Stimulated activated CD4-positive, alpha-beta T cell treated with anti-CD3 and anti-CD28 coated beads, Interleukin-1b, Interleukin-23, amount 100 ng/mL, for 48 hours (primary cell): ENCODE measurements at regions not wholly inside any gene's neighbourhood (a gene's known extent, or its start where the extent isn't known, plus 50 kb on each side); places are given as distances from the start of the nearest gene placed in this dataset.
"Not testable (repeated sequence)": the region's sequence is repeated elsewhere in the genome, so short reads cannot be mapped to it uniquely, and the experiment has no call there.

Source experiments
- DNase-seq: peaks from one replicate; pipeline ENCODE4 v3.0.0-alpha.2; 2020

DNA sequence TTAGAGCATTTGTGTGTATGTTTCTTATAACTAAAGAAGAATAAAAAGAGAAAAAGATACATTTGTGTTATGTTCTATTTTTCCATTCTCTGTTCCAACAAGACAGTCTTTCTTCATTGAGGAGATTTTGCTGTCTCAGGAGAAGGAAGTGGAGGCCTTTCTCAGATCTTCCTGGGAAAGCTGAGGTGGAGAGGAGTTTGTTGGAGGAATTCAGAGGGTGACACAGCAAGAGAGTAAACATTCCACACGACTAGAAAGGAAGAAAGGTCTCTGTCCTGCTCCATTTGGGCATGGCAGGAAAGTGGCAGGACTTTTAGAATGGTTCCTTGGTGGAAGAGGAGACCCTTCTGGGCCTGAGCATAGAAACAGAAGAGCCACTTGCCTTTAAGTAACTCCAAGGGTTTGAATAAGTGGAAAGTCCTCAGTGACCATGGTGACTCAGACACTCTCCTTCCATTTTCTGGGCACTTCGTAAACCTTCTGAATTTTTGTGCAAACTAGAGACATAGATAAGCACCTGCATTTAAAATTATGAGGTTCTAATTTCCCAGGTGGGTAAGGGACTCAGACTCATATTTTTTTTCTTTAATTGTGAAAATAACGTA, 52.3 kb upstream of the COL5A2 start:
- no peak for DNase-seq

DNA sequence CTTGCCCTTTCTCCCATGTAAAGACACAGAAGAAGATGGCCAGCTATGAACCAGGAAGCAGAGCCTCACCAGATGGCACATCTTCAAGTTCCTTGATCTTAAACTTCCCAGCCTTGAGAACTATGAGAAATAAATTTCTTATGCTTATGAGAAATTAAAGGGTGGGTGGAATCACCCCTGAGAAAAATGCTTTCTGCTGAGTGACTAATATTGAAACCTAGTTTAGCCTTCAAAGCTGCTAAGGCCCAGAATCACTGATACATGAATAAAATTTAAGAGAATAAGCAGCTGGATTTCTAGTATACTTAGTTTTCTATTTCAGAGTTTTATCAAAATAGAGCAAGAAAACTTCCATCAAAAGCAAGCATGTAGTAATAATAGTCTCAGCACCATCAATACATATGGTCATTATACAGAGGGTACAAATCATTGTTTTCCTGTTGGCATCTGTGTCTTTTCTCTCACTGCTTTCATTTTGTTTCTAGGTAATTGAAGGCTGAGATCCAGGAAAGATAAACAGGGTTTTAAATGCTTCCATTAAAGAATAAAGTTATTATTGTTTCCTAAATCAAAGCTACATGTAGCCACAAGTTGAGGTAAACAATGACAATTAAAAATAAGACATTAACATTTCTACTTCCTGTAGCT, 53.3 kb upstream of the COL5A2 start:
- DNase-seq, result no peak

DNA sequence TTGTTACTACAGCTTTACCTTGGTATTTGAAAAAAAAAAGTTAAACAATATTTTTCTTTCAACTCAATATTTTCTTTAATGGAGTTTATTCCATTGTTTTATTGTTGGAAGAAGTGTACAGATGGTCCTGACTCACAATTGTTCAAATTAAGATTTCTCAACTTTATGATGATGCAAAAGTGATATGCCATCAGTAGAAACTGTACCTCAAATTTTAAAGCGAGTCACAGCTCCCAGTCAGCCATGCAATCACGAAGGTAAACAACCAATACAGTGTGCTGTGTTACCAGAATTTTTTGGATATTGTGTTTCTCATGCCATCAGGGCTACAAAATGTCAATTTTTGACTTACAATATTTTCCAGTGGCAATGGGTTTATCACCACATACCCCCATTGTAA, 54.0 kb upstream of the COL5A2 start:
- DNase-seq, result no peak

DNA sequence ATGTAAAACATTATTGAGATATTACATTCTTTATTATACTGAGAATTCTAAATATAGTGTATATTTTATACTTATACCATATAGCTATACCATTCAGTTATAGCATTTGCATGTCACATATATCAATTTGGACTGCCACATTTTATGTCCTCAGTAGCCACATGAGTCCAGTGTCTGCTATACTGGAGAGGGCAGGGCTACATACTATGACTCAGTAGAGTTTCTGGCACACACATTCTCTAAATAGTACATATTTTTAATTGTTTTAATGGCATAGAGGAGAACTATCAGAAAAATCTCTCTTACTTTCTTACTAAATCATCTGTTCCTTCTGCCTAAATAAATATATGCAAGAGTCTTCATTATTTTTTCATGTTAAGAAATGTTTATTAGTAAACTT, 55.4 kb upstream of the COL5A2 start:
- DNase-seq, result no peak

DNA sequence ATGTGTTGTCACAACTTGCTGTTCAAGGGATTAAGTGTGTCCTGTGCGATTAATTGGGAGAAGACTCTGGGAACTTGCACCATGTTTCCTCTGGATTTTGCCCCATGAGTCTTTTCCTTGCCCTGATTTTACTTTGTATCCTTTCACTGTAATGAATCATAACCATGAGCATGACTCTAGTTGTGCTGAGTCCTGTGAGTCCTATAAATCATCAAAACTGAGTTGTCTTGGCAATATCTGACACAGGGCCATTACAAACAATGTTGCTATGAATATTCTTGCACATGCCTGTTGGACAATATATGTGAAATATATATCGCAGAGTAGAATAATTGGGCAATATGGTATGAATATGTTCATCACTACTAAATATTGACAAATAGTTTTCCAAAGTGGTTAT, 56.5 kb upstream of the COL5A2 start:
- no peak for DNase-seq

DNA sequence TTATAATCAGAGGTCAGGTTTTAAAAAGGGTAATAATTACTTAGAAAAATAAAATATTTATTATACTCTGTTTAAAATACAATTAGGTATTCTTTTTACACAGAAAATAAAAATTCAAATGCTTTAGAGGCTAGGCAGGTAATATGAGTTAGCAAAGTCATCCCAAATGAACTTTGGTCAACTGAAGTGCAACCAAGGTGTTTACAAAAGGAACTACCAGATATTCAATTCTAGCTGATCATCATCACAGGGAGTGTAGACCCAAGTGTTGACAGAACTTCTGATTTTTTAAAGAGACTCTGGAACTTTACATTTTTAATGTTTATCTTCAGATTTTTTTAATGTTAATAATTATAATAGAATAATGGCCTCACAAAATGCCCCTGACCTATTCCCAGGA, 59.3 kb upstream of the COL5A2 start:
- DNase-seq, result no peak

DNA sequence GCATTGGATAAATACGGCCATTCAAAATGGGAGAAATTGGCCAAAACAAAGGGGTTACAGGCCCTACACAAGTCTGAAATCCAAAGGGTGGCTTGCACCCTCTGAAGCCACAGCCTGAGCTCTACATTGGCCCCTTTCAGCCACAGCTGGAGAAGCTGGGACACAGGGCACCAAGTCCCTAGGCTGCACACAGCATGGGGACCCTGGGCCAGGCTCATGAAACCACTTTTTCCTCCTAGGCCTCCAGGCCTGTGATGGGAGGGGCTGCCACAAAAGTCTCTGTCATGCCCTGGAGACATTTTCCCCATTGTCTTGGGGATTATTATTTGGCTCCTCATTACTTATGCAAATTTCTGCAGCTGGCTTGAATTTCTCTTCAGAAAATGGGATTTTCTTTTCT, 64.3 kb upstream of the COL5A2 start:
- not testable (repeated sequence) for DNase-seq

DNA sequence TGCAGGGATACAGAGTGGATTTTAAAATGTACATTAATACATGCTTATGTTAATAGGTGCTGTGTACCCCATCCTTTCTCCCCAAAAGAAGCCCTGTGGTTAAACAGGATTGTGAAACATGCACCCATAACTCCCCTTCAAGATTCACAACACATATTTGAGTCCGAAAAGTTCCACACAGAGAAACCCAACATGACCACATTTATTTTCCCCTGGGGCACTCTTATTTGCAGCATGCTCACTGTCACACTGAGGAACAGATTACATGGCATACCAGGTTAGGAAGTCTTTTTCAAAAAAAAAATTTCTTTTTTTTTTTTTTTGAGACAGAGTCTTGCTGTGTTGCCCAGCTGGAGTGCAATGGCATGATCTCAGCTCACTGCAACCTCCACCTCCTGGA, 67.7 kb upstream of the COL5A2 start:
- DNase-seq, result no peak

DNA sequence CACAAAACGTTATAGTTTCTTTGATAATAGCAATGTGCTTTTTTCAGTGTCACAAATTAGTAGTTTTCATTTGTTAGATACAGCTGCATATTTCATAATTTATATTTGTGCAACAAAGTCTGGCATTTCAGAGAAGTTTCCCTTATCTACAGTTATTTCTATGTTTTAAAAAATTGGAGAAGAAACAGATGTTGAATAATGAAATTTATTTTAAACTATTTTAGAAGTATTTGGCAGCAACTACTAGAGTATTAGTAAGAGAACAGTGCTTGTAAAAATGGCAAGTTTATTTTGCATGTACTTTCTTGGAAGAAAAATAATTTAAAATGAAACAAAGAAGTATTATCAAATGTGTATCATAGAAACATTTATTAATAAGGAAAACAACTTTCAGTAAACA, 68.6 kb upstream of the COL5A2 start:
- DNase-seq, result no peak

DNA sequence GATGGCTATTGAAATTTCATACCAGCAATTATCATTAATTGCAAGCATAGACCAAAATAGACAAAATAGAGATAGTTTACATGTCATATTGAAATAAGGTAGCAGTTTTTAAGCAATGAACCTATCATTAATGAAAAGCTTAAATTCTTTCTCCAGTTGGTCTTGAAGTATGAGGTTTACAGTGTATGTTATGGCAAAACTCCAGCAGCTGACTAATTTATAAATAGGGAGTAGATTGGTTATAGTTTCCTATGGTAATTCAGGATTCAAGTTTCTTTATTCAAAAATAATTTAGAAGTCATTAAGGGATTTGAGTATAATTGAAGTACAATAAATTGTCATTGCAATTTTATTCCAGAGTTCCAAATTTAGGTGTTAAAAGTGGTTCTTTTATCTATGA, 69.6 kb upstream of the COL5A2 start:
- no peak for DNase-seq

DNA sequence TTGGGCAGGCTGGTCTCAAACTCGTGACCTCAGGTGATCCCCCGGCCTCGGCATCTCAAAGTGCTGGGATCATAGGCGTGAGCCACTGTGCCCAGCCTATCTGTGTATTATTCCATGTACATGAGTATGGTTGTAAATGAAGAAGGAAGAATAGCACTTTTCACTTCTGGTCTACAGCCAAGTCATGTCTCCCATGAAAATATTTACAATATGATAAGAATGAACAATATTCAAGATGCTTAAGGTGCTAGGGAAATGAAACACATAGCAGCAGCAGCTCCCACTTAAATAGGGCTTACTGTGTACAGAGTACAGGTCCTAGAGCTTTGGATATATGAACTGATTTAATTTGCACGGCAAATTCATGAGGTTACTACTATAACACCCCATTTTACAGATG, 70.3 kb upstream of the COL5A2 start:
- DNase-seq, result no peak

DNA sequence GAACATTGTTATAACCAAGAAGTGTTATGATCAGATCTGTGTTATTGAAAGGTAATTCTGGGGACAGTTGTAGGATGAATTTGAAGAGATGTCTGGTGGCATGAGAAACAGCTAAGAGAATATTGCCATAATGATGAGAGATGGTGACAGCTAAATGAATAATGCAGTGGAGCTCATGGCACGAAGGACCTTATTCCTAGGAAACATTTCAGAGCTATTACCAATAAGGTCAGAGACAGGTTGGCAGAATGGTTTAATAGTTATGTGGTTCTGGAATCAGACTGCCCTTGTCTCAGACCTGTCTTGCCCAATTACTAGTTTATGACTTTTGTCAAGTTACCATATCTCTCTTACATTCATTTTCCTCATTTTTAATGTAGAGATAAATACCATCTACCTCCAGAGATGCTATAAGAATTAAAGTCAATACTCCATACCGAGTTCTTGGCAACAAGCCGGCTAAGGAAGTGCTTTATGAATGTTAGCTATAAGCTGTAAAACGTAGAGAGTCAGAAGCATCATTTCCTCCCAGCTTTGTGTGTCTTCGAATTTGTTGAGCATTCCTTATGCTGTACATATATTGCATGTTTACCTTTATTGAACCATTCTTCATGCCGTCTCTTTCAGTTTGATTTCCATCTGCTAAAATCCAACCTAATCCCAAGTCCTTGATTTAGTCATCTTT, 73.6 kb upstream of the COL5A2 start:
- no peak for DNase-seq

DNA sequence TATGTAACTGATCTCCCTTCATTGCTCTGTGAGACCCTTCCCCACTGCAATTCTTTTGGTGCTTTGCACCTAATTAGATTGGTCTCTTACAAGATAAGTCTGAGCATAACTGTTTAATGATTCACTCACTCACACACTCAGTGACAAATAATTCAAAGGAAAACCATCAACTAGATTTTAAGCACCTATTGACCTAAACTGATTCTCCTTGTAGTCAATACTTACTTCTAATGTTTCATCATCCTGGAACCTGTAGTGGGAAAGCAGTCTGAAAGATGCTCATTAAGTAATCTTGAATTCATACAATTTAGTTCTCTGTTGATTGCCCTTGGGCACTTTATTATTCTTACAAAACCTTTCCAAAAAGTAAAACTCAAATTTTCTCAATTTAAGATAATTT, 74.3 kb upstream of the COL5A2 start:
- no peak for DNase-seq

DNA sequence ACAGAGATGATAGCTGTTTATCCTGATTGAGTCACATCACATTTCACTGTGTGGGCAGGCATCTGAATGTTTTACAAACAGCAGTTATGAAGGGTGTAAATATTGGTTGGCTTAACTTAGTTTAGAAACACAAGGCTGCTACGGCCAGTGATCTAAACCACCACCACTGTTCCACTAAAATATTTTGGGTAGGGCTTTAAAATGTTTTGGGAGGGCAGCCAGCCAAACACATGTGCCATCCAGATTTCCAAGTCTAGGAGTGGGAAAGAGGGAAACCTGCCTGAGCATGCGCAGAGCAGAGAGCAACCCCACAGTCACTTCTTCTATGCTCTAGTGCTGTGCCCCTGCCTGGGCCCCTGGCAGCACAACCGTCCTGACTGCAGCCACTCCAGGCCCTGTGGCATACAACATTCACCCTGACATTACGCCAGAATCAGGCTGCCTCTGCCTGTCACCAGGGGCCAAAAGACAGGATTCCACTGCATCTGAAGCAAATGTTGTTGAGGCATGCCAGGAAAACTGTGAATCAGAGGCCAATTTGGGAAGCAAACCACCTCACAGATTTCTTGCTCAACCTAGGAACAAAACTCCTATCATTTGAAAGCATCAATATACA, 74.8 kb upstream of the COL5A2 start:
- DNase-seq, result no peak

DNA sequence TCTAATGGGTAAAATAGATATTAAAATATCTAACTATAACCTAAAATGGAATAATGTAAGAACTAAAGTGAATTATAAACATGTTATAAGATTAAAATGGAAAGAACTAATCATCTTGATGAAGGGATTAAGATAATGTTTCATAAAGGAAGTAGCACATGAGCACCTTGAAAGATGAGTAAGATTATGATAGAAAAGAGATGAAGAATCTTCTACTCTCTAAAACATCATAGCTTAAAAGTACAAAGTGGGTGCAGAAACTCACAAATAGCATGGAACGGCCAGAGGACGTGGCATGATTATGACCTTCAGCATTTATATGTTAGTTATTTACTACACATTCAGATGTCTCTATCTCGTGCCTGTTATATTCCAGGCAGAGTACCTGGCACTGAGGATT, 76.2 kb upstream of the COL5A2 start:
- peak; percentile 6 for DNase-seq

DNA sequence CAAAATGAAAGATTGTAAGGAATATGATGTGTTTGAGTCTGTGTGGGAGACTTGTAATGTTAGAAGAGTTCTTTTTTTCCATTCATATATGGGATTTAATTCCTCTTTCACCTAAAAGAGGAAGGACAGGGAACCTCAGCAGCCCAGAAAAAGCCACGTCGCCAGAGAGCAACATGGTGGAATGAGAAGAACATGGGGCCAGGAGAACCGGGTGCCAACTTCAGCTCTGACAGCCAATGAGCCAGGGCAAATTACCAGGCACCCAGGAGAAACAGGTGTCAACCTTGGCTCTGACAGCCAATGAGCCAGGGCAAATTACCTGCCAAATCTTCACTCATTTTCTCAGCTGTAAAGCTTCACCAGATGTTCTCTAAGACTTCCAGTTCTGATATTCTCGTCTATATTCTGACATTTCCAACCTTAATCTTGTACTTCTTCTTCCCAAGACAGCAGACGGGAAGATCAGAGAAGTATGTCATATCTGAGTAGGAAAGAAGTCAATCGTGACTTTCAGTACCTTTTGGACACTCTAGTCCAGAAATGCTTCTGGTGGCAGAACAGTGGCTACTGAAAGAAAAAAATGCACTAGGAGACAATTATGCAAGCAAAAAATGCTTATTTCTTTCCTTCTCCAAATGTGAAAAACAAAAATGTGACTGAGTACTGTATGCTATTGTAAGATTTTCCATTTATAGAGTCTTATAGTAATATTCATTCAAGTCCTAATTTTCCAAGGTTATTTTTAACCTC, 79.2 kb upstream of the COL5A2 start:
- DNase-seq, result no peak

DNA sequence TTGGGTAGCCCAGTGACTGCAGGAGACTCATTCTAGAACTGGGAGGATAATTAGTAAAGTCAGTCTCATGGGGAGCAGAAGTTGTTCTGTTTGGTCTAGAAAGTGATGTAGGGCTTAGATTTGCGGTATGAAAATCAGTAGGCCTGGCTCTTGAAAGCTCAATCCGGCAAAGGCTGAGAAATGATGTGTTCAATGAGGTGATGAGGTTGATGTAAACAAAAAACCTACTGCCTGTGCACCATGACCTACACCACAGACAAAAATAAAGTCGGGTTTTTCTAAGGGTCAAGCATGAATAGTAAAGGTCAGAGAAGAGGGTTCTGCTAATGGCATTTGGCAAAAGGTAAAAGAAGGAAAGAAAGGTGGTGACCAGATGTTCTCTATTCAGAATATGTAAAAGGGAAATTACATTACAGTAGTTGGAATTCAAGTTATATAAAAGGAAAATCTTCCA, 80.8 kb upstream of the COL5A2 start:
- DNase-seq, result no peak

DNA sequence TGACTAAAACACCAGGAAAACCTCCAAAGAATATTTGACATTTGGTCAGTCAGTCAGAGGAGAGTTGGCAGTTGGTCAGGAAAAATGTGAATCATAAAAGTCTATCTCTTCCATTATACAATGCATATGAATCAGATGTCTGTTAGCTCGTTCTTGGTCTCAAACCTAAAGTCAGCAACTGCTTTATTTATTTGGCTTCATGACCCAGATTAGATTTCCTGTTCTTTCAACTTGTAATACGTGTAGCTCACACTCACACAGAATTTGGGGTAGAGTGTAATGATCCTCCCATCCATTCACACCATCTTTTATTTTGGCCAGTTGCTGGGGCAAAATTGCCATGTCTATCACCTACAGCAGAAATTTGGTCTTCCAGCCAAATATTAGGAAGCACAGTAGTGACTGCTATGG, 81.9 kb upstream of the COL5A2 start:
- no peak for DNase-seq

DNA sequence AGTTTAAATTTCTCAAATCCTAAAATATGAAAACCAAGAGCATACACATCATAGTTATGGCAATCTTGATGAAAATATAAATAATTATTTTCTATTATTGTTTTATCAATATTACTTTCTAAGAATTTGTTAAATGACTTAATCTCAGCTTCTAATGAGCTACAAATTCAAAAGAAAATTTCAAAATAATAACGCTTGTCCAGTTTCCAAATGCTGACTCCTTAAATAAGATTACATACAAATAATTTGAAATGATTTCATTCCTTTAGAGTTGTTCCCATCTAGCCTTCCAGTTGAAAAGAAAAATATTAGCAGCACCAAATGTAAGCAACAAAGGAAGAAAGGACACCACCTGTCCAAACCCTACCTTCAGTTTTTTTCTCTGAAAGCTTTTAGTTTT, 82.4 kb upstream of the COL5A2 start:
- no peak for DNase-seq

DNA sequence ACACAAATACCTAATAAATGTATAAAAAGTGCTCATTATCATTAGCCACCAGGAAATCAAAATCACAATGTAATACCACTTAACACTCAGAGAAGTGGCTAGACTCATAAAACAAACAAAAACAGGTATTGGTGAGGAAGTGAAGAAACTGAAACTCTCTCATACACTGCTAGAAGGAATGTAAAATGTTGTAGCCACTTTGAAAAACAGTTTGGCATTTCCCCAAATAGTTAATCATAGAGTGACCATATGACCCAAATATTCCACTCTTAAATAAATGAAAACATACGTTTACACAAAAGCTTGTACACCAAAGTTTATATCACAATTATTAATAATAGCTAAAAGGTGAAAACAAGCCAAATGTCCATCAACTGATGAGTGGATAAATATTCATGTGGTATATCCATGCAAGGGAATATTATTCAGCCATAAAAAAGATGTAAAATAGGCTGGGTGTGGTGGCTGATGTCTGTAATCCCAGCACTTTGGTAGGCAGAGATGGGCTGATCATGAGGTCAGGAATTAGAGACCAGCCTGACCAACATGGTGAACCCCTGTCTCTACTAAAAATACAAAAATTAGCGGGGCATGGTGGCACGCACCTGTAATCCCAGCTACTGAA, 86.2 kb upstream of the COL5A2 start:
- DNase-seq, result no peak

DNA sequence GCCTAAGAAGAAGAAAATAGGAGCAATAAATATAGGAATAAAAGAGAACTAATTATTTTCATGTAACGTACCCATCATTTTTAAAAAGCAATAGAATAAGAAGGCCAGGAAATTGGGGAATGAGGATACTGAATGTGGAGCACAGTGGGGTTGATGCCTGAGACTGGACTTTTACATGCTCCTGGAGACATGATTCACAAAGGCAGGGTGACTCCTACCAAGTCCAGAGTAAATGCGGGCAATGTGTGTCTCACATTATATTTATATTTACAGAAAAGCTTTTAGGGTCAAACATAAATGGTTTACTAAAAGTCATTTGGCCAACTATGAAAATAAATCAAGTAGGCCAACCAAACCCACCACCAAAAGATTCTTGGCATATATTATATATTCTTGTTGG, 87.9 kb upstream of the COL5A2 start:
- DNase-seq, result no peak

DNA sequence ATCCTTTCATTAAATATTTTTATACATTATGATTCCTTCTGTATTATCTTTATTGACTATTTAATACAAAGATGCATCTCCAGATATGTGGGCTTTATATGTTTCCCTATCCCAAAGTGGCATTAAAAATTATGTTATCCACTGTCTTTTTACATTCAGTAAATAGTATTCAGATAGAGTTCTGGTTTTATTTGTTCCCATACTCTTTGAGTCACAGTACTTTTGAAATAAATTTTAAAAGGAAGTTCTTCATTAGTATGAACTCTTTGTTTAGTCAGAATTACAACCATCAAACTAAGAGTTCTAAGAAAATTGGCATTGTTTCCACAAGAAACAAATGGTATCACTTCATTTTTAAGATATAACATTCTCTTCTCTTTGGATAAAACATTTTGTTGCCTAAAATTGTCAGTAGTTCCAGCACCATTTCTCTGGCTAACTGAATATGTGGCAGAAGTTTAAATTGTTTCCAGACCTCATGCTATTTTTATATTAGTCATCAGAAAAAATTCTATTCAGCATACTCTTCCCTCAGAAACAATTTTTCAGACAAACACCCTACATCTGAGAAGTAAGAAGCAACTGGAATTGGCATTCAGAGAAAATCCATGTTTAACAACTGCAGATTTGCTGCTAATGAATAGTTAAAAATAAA, 88.5 kb upstream of the COL5A2 start:
- DNase-seq, result no peak
